ENCODE measurements at regions not wholly inside any gene's neighbourhood (a gene's known extent, or its start where the extent isn't known, plus 50 kb on each side); places are given as distances from the start of the nearest gene placed in this dataset.

DNA sequence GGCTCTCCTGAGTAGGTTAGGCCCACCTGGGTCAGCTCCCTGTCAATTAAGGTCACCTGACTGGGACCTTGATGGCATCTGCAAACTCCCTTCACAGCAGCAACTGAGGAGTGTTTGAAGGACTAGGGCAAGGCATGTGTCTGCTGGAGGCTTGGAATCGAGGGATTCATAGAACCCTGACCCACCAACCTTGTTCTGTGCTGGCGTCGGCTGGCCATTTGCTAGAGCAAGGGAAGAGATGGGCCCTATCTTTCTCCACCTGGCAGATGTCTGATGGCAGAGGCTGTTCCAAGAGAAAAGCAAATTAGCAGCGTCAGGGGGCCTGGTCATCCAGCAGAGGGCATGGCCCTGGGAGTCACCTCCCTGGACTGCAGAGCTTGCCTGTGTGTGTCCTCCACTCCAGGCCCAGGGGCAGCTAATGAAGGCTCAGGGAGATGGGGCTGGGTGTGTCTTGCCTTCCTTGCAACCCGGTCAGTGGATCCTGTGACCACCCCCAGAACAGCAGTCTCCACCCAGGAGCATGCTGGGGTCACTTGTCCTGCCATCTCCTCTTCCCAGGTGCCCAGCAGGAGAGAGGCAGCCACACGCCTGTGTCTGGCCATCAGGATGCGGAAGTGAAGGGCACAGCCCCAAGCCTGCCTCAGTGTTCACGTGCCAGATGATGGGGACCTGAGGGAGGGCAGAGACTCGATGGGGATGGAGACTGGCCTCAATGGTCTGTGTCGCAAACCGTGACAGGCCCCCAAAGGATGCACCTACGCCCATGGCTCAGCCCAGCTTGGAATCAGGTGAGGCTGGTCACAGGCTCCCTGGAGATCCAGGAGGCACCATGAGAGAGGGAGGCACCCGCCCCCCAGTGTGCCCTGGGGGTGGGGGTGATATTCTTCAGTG is 53.9 kb downstream of the BARX1 start:
- TF ChIP-seq, protein P1, sequence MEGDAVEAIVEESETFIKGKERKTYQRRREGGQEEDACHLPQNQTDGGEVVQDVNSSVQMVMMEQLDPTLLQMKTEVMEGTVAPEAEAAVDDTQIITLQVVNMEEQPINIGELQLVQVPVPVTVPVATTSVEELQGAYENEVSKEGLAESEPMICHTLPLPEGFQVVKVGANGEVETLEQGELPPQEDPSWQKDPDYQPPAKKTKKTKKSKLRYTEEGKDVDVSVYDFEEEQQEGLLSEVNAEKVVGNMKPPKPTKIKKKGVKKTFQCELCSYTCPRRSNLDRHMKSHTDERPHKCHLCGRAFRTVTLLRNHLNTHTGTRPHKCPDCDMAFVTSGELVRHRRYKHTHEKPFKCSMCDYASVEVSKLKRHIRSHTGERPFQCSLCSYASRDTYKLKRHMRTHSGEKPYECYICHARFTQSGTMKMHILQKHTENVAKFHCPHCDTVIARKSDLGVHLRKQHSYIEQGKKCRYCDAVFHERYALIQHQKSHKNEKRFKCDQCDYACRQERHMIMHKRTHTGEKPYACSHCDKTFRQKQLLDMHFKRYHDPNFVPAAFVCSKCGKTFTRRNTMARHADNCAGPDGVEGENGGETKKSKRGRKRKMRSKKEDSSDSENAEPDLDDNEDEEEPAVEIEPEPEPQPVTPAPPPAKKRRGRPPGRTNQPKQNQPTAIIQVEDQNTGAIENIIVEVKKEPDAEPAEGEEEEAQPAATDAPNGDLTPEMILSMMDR (IDR thresholded peaks at IDR 0.05; ENCODE audit: insufficient read depth, missing control alignments), result no peak
- no peak for DNase-seq (ENCODE audit: insufficient read length, low spot score)
- FAIRE-seq, result no peak

DNA sequence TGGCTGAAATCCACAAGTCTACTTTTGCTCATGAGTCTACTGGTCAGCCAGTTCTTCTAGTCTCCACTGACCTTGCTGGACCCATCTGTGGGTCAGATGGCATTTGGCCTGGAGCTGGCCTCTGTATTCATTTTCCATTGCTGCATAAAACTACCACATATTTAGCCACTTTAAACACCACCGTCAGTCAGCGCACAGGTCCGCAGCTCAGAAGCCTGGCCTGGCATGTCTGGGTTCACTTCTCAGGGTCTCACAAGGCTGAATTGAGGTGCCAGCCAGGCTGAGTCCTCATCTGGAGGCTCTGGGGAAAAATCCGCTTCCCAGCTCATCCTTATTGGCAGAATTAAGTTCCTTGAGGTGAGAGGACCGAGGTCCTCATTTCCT is 54.7 kb downstream of the BARX1 start:
- TF ChIP-seq, protein P1 (IDR thresholded peaks at IDR 0.05; ENCODE audit: insufficient read depth, missing control alignments), result no peak
- DNase-seq (ENCODE audit: insufficient read length, low spot score) (no peak), FAIRE-seq (no peak)

DNA sequence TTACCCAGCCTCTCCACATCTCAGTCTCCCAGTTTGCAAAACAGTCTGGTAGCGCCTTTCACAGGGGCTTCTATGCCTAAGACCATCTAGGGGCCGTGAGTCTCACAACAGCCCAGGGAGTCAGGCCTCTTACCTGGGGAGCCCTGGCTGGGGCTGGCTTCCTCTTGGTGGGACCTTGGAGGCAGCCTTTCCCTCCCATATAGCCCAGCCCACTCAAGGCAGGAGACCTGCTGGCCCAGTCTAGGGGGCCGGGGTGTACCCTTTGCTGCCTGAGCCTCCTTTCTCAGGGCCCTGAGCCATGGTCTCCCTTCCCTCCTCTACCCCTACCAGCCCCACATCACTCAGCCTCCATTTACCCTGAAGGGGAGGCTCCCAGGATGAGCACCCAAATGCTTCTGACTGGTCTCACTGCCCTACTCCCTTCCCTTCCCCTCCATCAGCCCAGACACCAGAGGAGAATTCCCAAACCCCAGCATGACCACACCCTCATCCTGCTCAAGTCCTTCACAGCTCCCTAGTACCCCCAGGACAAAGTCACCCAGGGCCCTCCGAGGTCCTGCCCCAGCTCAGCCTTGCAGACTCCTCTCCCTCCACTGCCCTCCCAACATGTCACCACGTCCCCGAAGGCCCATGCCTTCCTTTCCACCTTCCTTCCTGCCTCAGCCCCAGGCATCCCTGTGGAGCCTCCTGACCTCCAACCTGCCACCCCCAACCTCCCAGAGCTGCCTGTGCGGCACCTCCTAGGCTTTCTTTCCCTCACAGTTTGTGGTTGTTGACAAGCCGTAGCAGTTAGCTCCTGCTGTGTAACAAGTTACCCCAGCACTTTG is 55.3 kb downstream of the BARX1 start:
- FAIRE-seq, result no peak
- TF ChIP-seq, protein P1 (IDR thresholded peaks at IDR 0.05; ENCODE audit: insufficient read depth, missing control alignments), result no peak

DNA sequence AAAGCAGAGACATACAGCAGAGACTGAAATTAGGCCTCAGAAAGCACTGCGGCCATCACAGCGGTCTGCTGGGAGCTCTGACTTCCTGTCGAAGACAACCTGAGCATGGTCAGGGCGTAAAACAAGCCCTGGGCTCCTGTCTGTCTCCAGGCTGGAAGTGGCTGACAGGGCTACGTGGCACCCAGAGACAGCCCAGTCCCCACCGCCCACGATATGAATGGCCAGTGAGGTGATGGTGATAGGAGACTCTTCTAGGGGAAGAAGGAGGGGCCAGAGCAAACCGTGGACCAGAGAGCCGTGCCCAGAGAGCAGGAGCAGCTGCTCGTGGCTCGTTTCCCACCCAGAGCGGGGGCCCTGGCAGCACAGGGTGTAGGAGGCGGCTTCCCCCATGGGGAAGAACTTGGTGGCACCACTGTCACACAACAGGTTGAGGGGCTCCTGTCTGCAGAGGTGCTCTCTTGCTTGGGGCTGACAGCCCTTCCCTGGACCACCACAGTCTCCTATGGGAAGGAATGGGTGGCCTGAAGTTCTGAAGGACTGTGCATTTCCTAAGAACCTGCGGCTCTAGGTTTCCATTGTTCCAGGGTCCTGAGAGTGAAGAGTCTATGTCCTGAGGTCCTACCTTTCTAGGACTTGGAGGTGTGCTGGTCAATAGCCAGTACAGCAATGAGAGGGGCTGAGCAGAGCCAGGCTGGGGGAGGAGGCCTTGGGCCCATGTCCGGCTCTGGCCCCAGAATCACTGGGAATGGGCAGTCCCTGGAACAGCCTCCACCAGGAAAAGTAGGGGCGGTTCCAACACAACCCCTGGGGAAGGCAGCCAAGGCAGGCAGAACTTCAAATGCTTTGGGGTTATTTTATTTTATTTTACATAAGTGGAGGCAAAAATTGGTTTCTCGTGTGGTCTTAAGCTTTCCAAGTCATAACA is 56.4 kb downstream of the BARX1 start:
- FAIRE-seq (no peak), DNase-seq (ENCODE audit: insufficient read length, low spot score) (no peak)
- TF ChIP-seq, protein P1 (IDR thresholded peaks at IDR 0.05; ENCODE audit: insufficient read depth, missing control alignments), result no peak

More for the DNA sequence above, 55.3 kb downstream of the BARX1 start:
- DNase-seq (ENCODE audit: insufficient read length, low spot score), result no peak

DNA sequence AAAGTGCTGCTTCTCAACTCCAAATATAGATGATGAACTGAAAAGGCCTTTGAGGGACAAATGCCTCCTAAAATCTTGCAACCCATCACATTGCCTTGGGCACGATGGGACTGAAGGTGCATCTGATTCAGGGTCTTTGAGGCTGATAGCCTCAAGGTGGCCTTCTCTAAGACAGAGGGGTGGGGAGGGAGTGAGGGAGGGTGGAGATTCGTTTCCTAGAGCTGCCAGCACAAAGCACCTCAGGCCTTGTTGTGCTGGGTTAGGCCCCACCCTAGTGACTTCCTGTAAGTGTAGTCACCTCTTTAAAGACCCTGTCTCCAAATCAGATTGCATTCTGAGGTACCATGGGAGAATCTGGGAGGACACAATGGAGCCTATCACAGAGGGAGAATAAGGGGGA is 57.1 kb downstream of the BARX1 start:
- TF ChIP-seq, protein P1 (IDR thresholded peaks at IDR 0.05; ENCODE audit: insufficient read depth, missing control alignments), result no peak
- DNase-seq (ENCODE audit: insufficient read length, low spot score), result no peak
- FAIRE-seq, result no peak

DNA sequence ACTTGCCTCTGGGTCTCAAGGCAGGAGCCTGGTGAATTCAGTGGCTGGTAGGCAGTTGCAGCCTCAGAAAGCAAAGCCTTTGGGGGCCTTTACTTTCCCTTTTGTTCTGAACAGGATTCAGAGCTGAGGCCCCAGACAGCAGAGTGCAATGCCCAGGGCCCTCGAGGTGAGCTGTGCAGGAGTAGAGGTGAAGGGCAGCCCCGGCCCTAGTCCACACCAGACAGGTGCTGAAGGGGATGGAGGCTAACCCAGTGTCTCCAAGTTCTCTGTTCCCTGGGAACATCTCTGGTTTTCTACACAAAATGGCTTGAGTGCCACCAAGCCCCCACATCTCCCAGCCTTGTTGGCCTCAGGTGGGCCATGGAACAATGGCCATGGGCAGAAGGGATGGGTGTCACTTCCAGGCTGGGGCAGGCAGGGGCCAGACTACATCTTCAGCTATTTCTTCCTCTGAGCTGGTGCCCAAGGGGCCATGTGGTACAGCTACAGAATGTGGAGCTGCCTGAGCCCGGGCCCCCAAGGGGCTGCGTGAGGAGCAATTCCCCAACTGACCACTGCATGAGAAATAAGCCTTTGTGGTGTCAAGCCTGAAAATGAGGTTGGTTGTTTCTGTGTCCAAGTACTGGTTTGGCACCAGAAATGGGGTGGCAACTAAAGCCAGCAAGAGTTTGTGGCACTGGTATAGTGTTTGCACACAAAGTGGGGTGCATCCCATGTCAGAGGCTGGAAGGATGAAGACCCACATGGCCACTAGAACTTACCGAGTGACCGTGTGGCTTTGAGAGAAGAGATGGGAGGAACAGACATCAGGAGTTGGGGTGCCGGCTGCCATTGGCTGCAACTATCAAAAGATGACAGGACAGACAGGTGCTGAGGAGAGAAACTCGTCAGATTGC is 57.8 kb downstream of the BARX1 start:
- TF ChIP-seq, protein P1 (IDR thresholded peaks at IDR 0.05; ENCODE audit: insufficient read depth, missing control alignments), result no peak
- FAIRE-seq, result no peak
- no peak for DNase-seq (ENCODE audit: insufficient read length, low spot score)
